GM12891 (cell line): ENCODE measurements at regions not wholly inside any gene's neighbourhood (a gene's known extent, or its start where the extent isn't known, plus 50 kb on each side); places are given as distances from the start of the nearest gene placed in this dataset.

Experiments used
- PAX5 ChIP-seq: IDR thresholded peaks from 2 replicates; pipeline ENCODE4 v1.6.1; 2011; ENCODE audit warnings: low read length, moderate library complexity, mild to moderate bottlenecking; ENCODE audit not compliant: insufficient read depth, severe bottlenecking
- POLR2A ChIP-seq: IDR thresholded peaks from 2 replicates; pipeline ENCODE4 v1.6.1; 2011; ENCODE audit warnings: low read depth, low read length, control low read depth
- POLR2AphosphoS5 ChIP-seq: IDR thresholded peaks from 2 replicates; pipeline ENCODE4 v1.6.1; 2011; ENCODE audit warnings: low read depth, low read length, control low read depth
- SPI1 ChIP-seq: IDR thresholded peaks from 2 replicates; pipeline ENCODE4 v1.6.1; 2011; ENCODE audit warnings: low read depth, low read length, control low read depth
- TAF1 ChIP-seq: IDR thresholded peaks from 2 replicates; pipeline ENCODE4 v1.6.1; 2011; ENCODE audit warnings: low read depth, low read length, control low read depth

DNA sequence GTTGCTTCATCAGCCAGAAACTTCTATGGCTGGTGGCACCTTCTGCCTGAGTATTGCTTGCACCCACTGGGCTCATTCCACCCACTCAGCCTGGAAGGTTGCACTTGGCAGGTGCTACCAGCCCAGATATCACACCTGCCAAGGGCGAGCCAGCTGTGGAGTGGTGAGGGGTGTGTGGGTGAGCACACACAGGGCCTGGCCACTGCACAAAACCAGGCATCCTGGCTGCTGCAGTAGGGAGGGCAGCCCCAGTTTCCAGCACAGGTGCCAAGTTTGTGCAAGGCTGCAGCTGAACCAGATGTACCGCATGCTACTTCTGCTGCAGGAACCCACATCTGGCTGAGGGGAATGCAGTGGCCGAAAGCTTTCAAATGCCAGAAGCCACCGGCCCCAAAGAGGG lies 1147.8 kb downstream of the FSCB start:
- TF ChIP-seq POLR2A (no peak), POLR2AphosphoS5 (no peak), TAF1 (no peak), SPI1 (no peak), PAX5 (no peak)
